Heart left ventricle (tissue), 13 donors: ENCODE measurements at regions not wholly inside any gene's neighbourhood (a gene's known extent, or its start where the extent isn't known, plus 50 kb on each side); places are given as distances from the start of the nearest gene placed in this dataset.

Source experiments
- POLR2A ChIP-seq, 2 donors: fragments of 450-650 bp; IDR thresholded peaks; one replicate each; pipeline ENCODE4 v1.6.1; 2017; ENCODE audit warnings: antibody characterized with exemption in 2 of 2, mild to moderate bottlenecking in 2 of 2, moderate library complexity in 2 of 2
- TF ChIP-seq, protein P1 (sequence below), 12 donors: fragments of 200-600 bp; sonication (generic) in 4 of 12; IDR thresholded peaks; one replicate each; pipeline versions ENCODE4 v1.5.0 to v1.8.0; 2018 to 2022; ENCODE audit warnings: antibody characterized with exemption in 12 of 12, mild to moderate bottlenecking in 5 of 12
- donor health status: ischemic (EF 13 %, LVEDD 7.1; RV severe dilation, severe dysfunction).
- donor health status: DM: no; HTN: yes; CAD: no.
- donor health status: DM: no; HTN: no; CAD: no.
- donor health status: ischemic (EF 25% LVEDD 6.9; RV normal size, moderate dysfunction).
- donor health status: ischemic (EF 25% LVEDD 5.7; RV mildly dilated, moderate dysfunction).
- donor health status: ischemic (EF 35%, LVEDD 5.7; RV mildly dilated, moderate dysfunction).
- donor health status: nonischemic (EF 11% LVEDD 7.7; RV severe dilation, severe dysfunction).
- donor health status: DM: yes; HTN: yes; CAD: no.
- donor health status: PGD.
- donor health status: ischemic (EF 29% LVEDD 5.4; RV normal size, mild dysfunction).
- donor health status: nonischemic (EF 23%, LVEDD 6.1; RV moderate dilation, normal function).

DNA sequence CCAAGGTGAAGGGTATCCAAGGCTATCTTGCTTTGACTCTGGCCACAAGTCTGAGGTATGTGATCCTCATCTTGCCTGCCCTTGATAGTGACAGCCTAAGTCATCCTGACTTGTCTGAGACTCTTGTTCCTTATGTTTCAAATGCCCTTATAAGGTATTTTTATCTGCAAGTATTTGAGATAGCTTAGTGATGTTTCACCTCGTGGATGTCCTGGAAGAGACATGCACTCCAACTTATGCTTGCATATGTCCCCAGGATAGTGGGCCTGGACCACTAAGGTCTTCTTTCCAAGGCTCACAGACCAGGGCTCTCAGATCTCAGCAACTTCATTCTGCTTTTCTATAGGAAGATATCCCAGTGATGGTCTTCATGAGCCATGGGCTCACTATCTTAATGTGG is 120.5 kb upstream of the WDR1 start:
- TF ChIP-seq POLR2A (IDR thresholded peaks at IDR 0.05): no peak
- TF ChIP-seq, protein P1, sequence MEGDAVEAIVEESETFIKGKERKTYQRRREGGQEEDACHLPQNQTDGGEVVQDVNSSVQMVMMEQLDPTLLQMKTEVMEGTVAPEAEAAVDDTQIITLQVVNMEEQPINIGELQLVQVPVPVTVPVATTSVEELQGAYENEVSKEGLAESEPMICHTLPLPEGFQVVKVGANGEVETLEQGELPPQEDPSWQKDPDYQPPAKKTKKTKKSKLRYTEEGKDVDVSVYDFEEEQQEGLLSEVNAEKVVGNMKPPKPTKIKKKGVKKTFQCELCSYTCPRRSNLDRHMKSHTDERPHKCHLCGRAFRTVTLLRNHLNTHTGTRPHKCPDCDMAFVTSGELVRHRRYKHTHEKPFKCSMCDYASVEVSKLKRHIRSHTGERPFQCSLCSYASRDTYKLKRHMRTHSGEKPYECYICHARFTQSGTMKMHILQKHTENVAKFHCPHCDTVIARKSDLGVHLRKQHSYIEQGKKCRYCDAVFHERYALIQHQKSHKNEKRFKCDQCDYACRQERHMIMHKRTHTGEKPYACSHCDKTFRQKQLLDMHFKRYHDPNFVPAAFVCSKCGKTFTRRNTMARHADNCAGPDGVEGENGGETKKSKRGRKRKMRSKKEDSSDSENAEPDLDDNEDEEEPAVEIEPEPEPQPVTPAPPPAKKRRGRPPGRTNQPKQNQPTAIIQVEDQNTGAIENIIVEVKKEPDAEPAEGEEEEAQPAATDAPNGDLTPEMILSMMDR (IDR thresholded peaks at IDR 0.05): no peak
